ENCODE measurements at regions not wholly inside any gene's neighbourhood (a gene's known extent, or its start where the extent isn't known, plus 50 kb on each side); places are given as distances from the start of the nearest gene placed in this dataset.
"Not testable (repeated sequence)": the region's sequence is repeated elsewhere in the genome, so short reads cannot be mapped to it uniquely, and the experiment has no call there.

DNA sequence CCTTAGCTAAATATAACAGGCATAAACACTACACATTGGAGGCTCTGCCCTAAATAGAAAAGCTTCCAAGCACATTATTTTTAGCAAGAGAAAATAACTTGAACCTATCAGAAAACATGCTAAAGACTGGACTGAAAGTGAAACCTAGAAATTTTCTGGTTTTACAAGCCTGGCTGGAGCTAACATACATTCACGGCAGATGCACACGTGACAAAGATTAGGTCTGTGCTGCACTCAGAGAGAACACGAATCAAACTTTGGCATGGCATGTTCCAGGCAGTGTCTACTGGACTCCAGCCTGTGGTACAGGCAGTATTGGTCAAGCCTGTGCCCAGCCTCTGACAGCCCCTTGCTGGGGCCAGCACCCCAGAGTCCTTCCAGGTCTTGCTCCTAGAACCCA, 94.1 kb upstream of the PCBD1 start:
- Histone ChIP-seq H3K27me3 (ENCODE audit: control insufficient read depth, insufficient read depth, low read length) (no peaks in the 10 kb centered on the region), H3K9me3 (ENCODE audit: control insufficient read depth, insufficient read depth, low read length) (no peaks in the 10 kb centered on the region)

GRCh38 chr10:70984986-70985722, 96.8 kb upstream of the PCBD1 start:
- no peak overlapping the region for H3K4me3 ChIP-seq (ENCODE audit: low read depth, low read length)
- H3K9me3 ChIP-seq (ENCODE audit: control insufficient read depth, insufficient read depth, low read length): no peaks in the 10 kb centered on the region
- no peaks in the 10 kb centered on the region for H3K27me3 ChIP-seq (ENCODE audit: control insufficient read depth, insufficient read depth, low read length)
- H3K36me3 ChIP-seq (ENCODE audit: control insufficient read depth, insufficient read depth, low read length): no peaks in the 10 kb centered on the region
- H3K4me1 ChIP-seq (ENCODE audit: control insufficient read depth, insufficient read depth, low read length): no peaks in the 10 kb centered on the region
- H3K9ac ChIP-seq (ENCODE audit: low read depth, low read length): no peak overlapping the region

More for the DNA sequence above, 94.1 kb upstream of the PCBD1 start:
- Histone ChIP-seq H3K4me1 (ENCODE audit: control insufficient read depth, insufficient read depth, low read length) (no peaks in the 10 kb centered on the region), H3K9ac (ENCODE audit: low read depth, low read length) (no peak overlapping the region), H3K4me3 (ENCODE audit: low read depth, low read length) (no peak overlapping the region), H3K36me3 (ENCODE audit: control insufficient read depth, insufficient read depth, low read length) (no peaks in the 10 kb centered on the region)

DNA sequence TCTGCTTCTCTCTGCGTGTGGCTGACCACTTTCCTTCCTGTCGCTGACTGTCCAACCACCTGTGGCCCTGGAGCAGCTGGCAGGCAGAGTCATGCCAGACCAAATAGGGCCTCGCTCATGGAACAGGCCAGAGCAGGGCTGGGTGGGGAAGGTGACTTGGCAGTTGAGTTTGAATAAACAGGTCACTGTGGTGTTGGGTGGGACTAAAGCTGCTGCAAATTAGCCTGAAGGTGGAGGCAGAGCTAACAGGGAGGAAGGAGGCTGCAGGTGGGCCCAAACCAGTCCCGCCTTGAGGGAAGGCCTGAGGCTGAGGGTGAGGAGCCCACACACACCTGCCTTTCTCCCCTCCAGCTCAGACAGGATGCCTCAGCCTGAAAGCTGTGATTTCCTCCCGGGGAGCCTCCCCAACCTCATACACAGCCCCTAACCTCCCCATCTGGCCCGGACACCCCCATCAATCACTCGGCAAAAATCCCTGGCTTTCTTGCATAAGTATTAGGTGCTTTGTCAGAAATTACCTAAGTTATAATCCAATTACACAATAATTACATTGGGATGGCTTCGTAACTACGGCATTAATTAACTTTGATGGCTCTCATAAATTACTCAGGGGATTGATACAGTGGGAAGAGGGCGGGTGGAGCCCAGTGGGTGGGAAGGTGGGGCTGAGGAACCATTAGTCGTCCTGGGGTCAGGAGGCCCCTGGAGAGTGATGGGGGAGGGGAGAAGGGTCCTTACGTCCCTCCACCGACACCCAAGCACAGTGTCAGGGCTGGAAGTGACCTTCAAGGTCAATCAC, 97.7 kb upstream of the PCBD1 start:
- no peaks in the 10 kb centered on the region for H3K27me3 ChIP-seq (ENCODE audit: control insufficient read depth, insufficient read depth, low read length)
- no peak overlapping the region for H3K4me3 ChIP-seq (ENCODE audit: low read depth, low read length)
- H3K9ac ChIP-seq (ENCODE audit: low read depth, low read length): no peak overlapping the region
- H3K4me1 ChIP-seq (ENCODE audit: control insufficient read depth, insufficient read depth, low read length): no peaks in the 10 kb centered on the region
- H3K36me3 ChIP-seq (ENCODE audit: control insufficient read depth, insufficient read depth, low read length): no peaks in the 10 kb centered on the region
- no peaks in the 10 kb centered on the region for H3K9me3 ChIP-seq (ENCODE audit: control insufficient read depth, insufficient read depth, low read length)

DNA sequence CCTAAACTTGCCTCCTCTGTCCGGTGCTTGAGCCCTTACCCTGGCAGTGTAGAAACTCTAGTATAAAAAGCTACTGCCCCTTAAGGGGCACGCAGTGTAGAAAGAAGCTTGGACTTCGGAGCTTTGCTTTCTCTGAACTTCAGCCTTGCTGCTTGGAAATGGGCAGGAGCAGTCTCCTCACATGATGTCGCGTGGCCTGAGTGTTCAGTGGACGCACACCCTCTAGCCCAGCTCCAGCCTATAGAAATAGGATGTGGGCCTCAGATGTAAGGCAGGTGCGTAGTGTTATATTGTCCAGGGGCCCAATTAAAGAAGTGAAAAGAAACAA, 98.2 kb upstream of the PCBD1 start:
- no peaks in the 10 kb centered on the region for H3K27me3 ChIP-seq (ENCODE audit: control insufficient read depth, insufficient read depth, low read length)
- no peak overlapping the region for H3K9ac ChIP-seq (ENCODE audit: low read depth, low read length)
- H3K4me3 ChIP-seq (ENCODE audit: low read depth, low read length): no peak overlapping the region
- H3K4me1 ChIP-seq (ENCODE audit: control insufficient read depth, insufficient read depth, low read length): no peaks in the 10 kb centered on the region
- no peaks in the 10 kb centered on the region for H3K9me3 ChIP-seq (ENCODE audit: control insufficient read depth, insufficient read depth, low read length)
- no peaks in the 10 kb centered on the region for H3K36me3 ChIP-seq (ENCODE audit: control insufficient read depth, insufficient read depth, low read length)

GRCh38 chr10:70987396-70988130, 99.2 kb upstream of the PCBD1 start:
- Histone ChIP-seq H3K9me3 (ENCODE audit: control insufficient read depth, insufficient read depth, low read length) (no peaks in the 10 kb centered on the region), H3K4me1 (ENCODE audit: control insufficient read depth, insufficient read depth, low read length) (no peaks in the 10 kb centered on the region), H3K27me3 (ENCODE audit: control insufficient read depth, insufficient read depth, low read length) (no peaks in the 10 kb centered on the region), H3K4me3 (ENCODE audit: low read depth, low read length) (no peak overlapping the region), H3K9ac (ENCODE audit: low read depth, low read length) (no peak overlapping the region), H3K36me3 (ENCODE audit: control insufficient read depth, insufficient read depth, low read length) (no peaks in the 10 kb centered on the region)

- not testable (repeated sequence) for H3K9ac ChIP-seq (ENCODE audit: low read depth, low read length); H3K4me1 ChIP-seq (ENCODE audit: control insufficient read depth, insufficient read depth, low read length); H3K36me3 ChIP-seq (ENCODE audit: control insufficient read depth, insufficient read depth, low read length); H3K4me3 ChIP-seq (ENCODE audit: low read depth, low read length); H3K27me3 ChIP-seq (ENCODE audit: control insufficient read depth, insufficient read depth, low read length); H3K9me3 ChIP-seq (ENCODE audit: control insufficient read depth, insufficient read depth, low read length)
Measured at GRCh38 chr10:70990156-70990555, 101.8 kb upstream of the PCBD1 start.

GRCh38 chr10:70990681-70991080, 102.3 kb upstream of the PCBD1 start:
- Histone ChIP-seq H3K9ac (ENCODE audit: low read depth, low read length) (no peak overlapping the region), H3K36me3 (ENCODE audit: control insufficient read depth, insufficient read depth, low read length) (no peaks in the 10 kb centered on the region), H3K9me3 (ENCODE audit: control insufficient read depth, insufficient read depth, low read length) (no peaks in the 10 kb centered on the region), H3K4me1 (ENCODE audit: control insufficient read depth, insufficient read depth, low read length) (no peaks in the 10 kb centered on the region), H3K27me3 (ENCODE audit: control insufficient read depth, insufficient read depth, low read length) (no peaks in the 10 kb centered on the region), H3K4me3 (ENCODE audit: low read depth, low read length) (no peak overlapping the region)

DNA sequence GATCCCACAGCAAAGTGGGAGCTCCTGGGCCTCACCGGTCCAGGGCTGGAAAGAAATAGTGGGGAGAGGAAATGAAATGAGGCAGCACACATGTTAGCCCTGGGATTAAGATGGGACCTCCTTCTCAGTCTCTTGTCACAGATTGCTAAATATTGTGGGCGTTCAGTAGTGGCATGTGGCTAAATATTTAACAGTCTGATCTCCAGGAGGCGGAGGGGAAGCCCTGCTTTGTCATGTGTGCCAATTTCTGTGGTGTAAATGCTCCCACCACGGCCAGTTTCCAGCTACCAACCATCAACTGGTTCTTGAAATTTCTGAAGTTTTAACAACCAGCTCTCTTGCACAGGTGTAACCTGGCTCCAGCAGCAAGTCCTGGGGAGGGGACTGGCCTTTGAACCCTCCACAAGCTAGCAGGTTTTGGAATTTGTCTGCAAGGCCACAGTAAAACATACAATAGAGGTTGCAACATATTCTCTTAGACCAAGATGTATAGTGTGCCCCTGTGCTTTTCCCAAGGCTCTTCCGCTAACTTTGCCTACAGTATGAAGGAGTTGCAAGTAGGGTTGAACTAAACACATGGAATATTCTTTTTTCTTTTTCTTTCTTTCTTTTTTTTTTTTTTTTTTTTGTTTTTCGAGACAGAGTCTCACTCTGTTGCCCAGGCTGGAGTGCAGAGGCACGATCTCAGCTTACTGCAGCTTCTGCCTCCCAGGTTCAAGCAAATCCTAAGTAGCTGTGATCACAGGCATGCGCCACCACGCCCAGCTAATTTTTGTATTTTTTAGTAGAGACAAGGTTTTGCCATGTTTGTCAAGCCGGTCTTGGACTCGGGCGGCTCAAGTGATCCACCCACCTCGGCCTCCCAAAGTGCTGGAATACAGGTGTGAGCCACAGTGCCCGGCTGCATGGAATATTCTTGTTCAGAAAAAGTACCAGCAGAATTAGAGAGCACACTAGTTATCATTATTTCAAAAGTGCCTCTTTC, 103.1 kb upstream of the PCBD1 start:
- no peak overlapping the region for H3K9ac ChIP-seq (ENCODE audit: low read depth, low read length)
- H3K4me1 ChIP-seq (ENCODE audit: control insufficient read depth, insufficient read depth, low read length): no peaks in the 10 kb centered on the region

DNA sequence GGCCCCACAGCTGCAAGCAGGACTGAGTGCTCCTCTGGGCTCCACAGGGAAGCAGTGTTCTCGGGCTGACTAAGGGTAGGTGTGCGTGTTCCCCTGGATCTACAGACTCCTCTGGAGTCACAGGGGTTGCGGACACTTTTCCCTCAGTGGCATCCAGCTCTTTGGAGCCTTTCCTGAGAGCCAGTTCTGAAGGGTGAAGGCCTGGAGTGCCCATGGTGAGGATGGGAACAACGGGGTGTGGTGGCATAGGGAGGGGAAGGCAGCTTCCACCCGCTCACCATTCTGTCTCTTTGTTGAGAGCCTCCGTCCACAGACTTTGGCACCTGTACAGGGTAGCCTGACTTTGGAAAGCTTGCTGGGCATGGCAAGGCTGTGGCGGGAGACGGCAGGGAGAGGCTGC, 104.1 kb upstream of the PCBD1 start:
- H3K36me3 ChIP-seq (ENCODE audit: control insufficient read depth, insufficient read depth, low read length): no peaks in the 10 kb centered on the region
- H3K4me1 ChIP-seq (ENCODE audit: control insufficient read depth, insufficient read depth, low read length): no peaks in the 10 kb centered on the region
- no peaks in the 10 kb centered on the region for H3K27me3 ChIP-seq (ENCODE audit: control insufficient read depth, insufficient read depth, low read length)
- no peak overlapping the region for H3K9ac ChIP-seq (ENCODE audit: low read depth, low read length)
- H3K9me3 ChIP-seq (ENCODE audit: control insufficient read depth, insufficient read depth, low read length): no peaks in the 10 kb centered on the region
- H3K4me3 ChIP-seq (ENCODE audit: low read depth, low read length): no peak overlapping the region

More for the DNA sequence above, 103.1 kb upstream of the PCBD1 start:
- H3K4me3 ChIP-seq (ENCODE audit: low read depth, low read length): no peak overlapping the region
- H3K27me3 ChIP-seq (ENCODE audit: control insufficient read depth, insufficient read depth, low read length): no peaks in the 10 kb centered on the region
- H3K9me3 ChIP-seq (ENCODE audit: control insufficient read depth, insufficient read depth, low read length): no peaks in the 10 kb centered on the region
- no peaks in the 10 kb centered on the region for H3K36me3 ChIP-seq (ENCODE audit: control insufficient read depth, insufficient read depth, low read length)

- no peaks in the 10 kb centered on the region for H3K4me1 ChIP-seq (ENCODE audit: control insufficient read depth, insufficient read depth, low read length)
- H3K4me3 ChIP-seq (ENCODE audit: low read depth, low read length): no peak overlapping the region
- no peaks in the 10 kb centered on the region for H3K9me3 ChIP-seq (ENCODE audit: control insufficient read depth, insufficient read depth, low read length)
- H3K9ac ChIP-seq (ENCODE audit: low read depth, low read length): no peak overlapping the region
- no peaks in the 10 kb centered on the region for H3K27me3 ChIP-seq (ENCODE audit: control insufficient read depth, insufficient read depth, low read length)
- no peaks in the 10 kb centered on the region for H3K36me3 ChIP-seq (ENCODE audit: control insufficient read depth, insufficient read depth, low read length)
Measured at GRCh38 chr10:70993051-70993450, 104.7 kb upstream of the PCBD1 start.

- no peak overlapping the region for H3K4me3 ChIP-seq (ENCODE audit: low read depth, low read length)
- no peaks in the 10 kb centered on the region for H3K36me3 ChIP-seq (ENCODE audit: control insufficient read depth, insufficient read depth, low read length)
- H3K4me1 ChIP-seq (ENCODE audit: control insufficient read depth, insufficient read depth, low read length): no peaks in the 10 kb centered on the region
- no peaks in the 10 kb centered on the region for H3K27me3 ChIP-seq (ENCODE audit: control insufficient read depth, insufficient read depth, low read length)
- H3K9ac ChIP-seq (ENCODE audit: low read depth, low read length): no peak overlapping the region
- H3K9me3 ChIP-seq (ENCODE audit: control insufficient read depth, insufficient read depth, low read length): no peaks in the 10 kb centered on the region
Measured at GRCh38 chr10:70996549-70996948, 108.2 kb upstream of the PCBD1 start.

Data from iPS-15b (cell line).